HEK293 (cell line): ENCODE measurements at regions not wholly inside any gene's neighbourhood (a gene's known extent, or its start where the extent isn't known, plus 50 kb on each side); places are given as distances from the start of the nearest gene placed in this dataset.
A peak's percentile ranks its signal among the peaks of the same experiment; 100 is the strongest.

ENCODE experiments used
- CTCF ChIA-PET: fragments of 350-600 bp; formaldehyde crosslinking; extraction: SDS; loops from one replicate; lab custom pipeline; 2021; ENCODE audit warnings: antibody characterized with exemption; lab: Yijun Ruan, JAX
- POLR2A ChIA-PET: fragments of 300-600 bp; formaldehyde crosslinking; extraction: SDS; loops from one replicate; lab custom pipeline; 2020; ENCODE audit warnings: antibody characterized with exemption, inconsistent platforms; lab: Yijun Ruan, JAX
- H3K27ac ChIP-seq: fragments of 200-500 bp; sonication (Bioruptor generic); 2 replicates; pipeline ENCODE4 v1.5.1; 2014; ENCODE audit warnings: low read depth, low read length, control low read depth, inconsistent platforms; ENCODE audit errors: extremely low read depth
- H3K36me3 ChIP-seq, 2 experiments: fragments of 200-500 bp in 1 of 2; sonication (Bioruptor generic) in 1 of 2; 1 replicate in 1 of 2; 2 replicates in 1 of 2; pipeline ENCODE4 v1.5.1; 2014 to 2017; ENCODE audit warnings: inconsistent platforms in 2 of 2, low read length in 2 of 2; ENCODE audit not compliant: control insufficient read depth in 2 of 2, insufficient read depth in 1 of 2
- H3K4me1 ChIP-seq: fragments of 200-500 bp; sonication (Bioruptor generic); 2 replicates; pipeline ENCODE4 v1.5.1; 2014; ENCODE audit warnings: mild to moderate bottlenecking, low read length, inconsistent platforms; ENCODE audit not compliant: control insufficient read depth, insufficient read depth
- H3K4me3 ChIP-seq: 2 replicates; pipeline ENCODE4 v1.5.1; 2011; ENCODE audit warnings: low read depth, mild to moderate bottlenecking, control low read depth, low read length, moderate library complexity
- H3K9me3 ChIP-seq: fragments of 200-500 bp; sonication (Bioruptor generic); 2 replicates; pipeline ENCODE4 v1.5.1; 2014; ENCODE audit warnings: low read depth, low read length, inconsistent platforms; ENCODE audit not compliant: control insufficient read depth, insufficient read depth
- HIC1 ChIP-seq: fragments of 450-650 bp; formaldehyde crosslinking; IDR thresholded peaks from 2 replicates; pipeline ENCODE4 v1.5.1; 2016; ENCODE audit warnings: missing biosample characterization, missing genetic modification characterization
- KLF8 ChIP-seq: fragments of 450-650 bp; formaldehyde crosslinking; IDR thresholded peaks from 2 replicates; pipeline ENCODE4 v1.5.1; 2016; ENCODE audit warnings: missing biosample characterization, missing genetic modification characterization
- PATZ1 ChIP-seq: fragments of 450-650 bp; formaldehyde crosslinking; IDR thresholded peaks from 2 replicates; pipeline ENCODE4 v1.5.1; 2016; ENCODE audit warnings: missing biosample characterization, missing genetic modification characterization
- SALL2 ChIP-seq: fragments of 450-650 bp; formaldehyde crosslinking; IDR thresholded peaks from 2 replicates; pipeline ENCODE4 v1.5.0; 2017; ENCODE audit warnings: missing biosample characterization, mild to moderate bottlenecking, missing genetic modification characterization, borderline replicate concordance
- TRIM28 ChIP-seq: IDR thresholded peaks from 2 replicates; pipeline ENCODE4 v1.6.1; 2011; ENCODE audit warnings: low read length, control low read depth, borderline replicate concordance
- ZBTB44 ChIP-seq: fragments of 450-650 bp; IDR thresholded peaks from 2 replicates; pipeline ENCODE4 v1.5.1; 2018; ENCODE audit warnings: missing biosample characterization, mild to moderate bottlenecking, missing genetic modification characterization
- ZIC2 ChIP-seq: fragments of 450-650 bp; formaldehyde crosslinking; IDR thresholded peaks from 2 replicates; pipeline ENCODE4 v1.5.1; 2016; ENCODE audit warnings: missing biosample characterization, missing genetic modification characterization
- ZNF19 ChIP-seq: fragments of 450-650 bp; formaldehyde crosslinking; IDR thresholded peaks from 2 replicates; pipeline ENCODE4; 2016; ENCODE audit warnings: missing biosample characterization, missing genetic modification characterization, low read depth
- ZNF335 ChIP-seq: fragments of 450-650 bp; formaldehyde crosslinking; conservative IDR thresholded peaks from 2 replicates; pipeline ENCODE4 v1.5.1; 2016; ENCODE audit warnings: missing biosample characterization, missing genetic modification characterization
- ZNF837 ChIP-seq: fragments of 450-650 bp; formaldehyde crosslinking; IDR thresholded peaks from 2 replicates; pipeline ENCODE4 v1.5.1; 2016; ENCODE audit warnings: missing biosample characterization, missing genetic modification characterization
- ZSCAN5A ChIP-seq: fragments of 450-650 bp; formaldehyde crosslinking; IDR thresholded peaks from 2 replicates; pipeline ENCODE4 v1.5.1; 2016; ENCODE audit warnings: missing biosample characterization, missing genetic modification characterization

- Histone ChIP-seq H3K4me1 (peaks cover 6% of the 10 kb centered on the region; the same call in 1 of the 2 replicates), H3K4me3 (no peak overlapping the region), H3K36me3 (no peaks in the 10 kb centered on the region), H3K9me3 (no peaks in the 10 kb centered on the region), H3K27ac (no peak overlapping the region)
- CTCF ChIA-PET = interaction anchor here (0.5 kb wide), 1 partner anchor 1372 kb away, joined by 3 read pairs; no protein-coding TSS in a partner anchor
- POLR2A ChIA-PET = no interaction called here
- TF ChIP-seq KLF8 (tag by site-specific recombination) = no peak
- TF ChIP-seq ZIC2 = 0 out of 2 replicates have a peak, but pooled peaks have one; percentile 9
- no peak for TF ChIP-seq PATZ1 (tag by site-specific recombination)
- no peak for TF ChIP-seq ZNF335 (tag by site-specific recombination)
Observed at GRCh38 chr14:101474563-101475455, 86.5 kb upstream of the DIO3 start.

GRCh38 chr14:101475456-101476257 lies 85.6 kb upstream of the DIO3 start:
- H3K36me3 ChIP-seq = no peaks in the 10 kb centered on the region
- no peak overlapping the region for H3K27ac ChIP-seq
- no peak overlapping the region for H3K4me3 ChIP-seq
- no peak for TF ChIP-seq SALL2 (tag by site-specific recombination)
- TF ChIP-seq ZBTB44 (tag by site-specific recombination) = no peak
- TF ChIP-seq ZSCAN5A = no peak
- TF ChIP-seq ZNF837 (tag by site-specific recombination) = no peak
- TF ChIP-seq TRIM28 = no peak
- TF ChIP-seq HIC1 = no peak
- no peak for TF ChIP-seq ZNF19 (tag by site-specific recombination)
- TF ChIP-seq KLF8 (tag by site-specific recombination) = no peak
- CTCF ChIA-PET = no interaction called here
- POLR2A ChIA-PET = no interaction called here
- peaks cover 6% of the 10 kb centered on the region; the same call in 1 of the 2 replicates for H3K4me1 ChIP-seq
- no peaks in the 10 kb centered on the region for H3K9me3 ChIP-seq
